ENCODE measurements at regions not wholly inside any gene's neighbourhood (a gene's known extent, or its start where the extent isn't known, plus 50 kb on each side); places are given as distances from the start of the nearest gene placed in this dataset.

DNA sequence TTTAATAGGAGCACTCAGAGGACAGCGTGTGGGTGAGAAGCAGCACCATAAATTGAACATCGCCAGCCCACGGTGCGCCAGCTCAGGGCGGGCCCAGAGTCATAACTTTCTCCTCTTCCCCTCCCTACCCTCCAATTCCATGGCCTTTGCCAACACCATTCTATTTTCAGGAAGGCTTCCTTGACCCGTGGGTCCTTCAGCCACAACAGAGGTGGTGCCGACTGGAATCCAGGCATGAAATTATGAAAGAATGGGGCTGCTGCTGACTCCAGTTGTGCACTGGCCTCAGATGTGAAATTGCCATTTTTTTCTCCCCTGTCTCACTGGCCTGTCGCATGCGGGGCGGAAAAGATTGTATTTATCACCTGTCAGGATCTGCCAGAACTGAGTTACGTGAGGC, 345.9 kb downstream of the MIAT start:
- DNase-seq (ENCODE audit: low read depth), result no peak
- TF ChIP-seq, protein P1, sequence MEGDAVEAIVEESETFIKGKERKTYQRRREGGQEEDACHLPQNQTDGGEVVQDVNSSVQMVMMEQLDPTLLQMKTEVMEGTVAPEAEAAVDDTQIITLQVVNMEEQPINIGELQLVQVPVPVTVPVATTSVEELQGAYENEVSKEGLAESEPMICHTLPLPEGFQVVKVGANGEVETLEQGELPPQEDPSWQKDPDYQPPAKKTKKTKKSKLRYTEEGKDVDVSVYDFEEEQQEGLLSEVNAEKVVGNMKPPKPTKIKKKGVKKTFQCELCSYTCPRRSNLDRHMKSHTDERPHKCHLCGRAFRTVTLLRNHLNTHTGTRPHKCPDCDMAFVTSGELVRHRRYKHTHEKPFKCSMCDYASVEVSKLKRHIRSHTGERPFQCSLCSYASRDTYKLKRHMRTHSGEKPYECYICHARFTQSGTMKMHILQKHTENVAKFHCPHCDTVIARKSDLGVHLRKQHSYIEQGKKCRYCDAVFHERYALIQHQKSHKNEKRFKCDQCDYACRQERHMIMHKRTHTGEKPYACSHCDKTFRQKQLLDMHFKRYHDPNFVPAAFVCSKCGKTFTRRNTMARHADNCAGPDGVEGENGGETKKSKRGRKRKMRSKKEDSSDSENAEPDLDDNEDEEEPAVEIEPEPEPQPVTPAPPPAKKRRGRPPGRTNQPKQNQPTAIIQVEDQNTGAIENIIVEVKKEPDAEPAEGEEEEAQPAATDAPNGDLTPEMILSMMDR (IDR thresholded peaks at IDR 0.05; ENCODE audit: insufficient read depth, low read depth, low read length), result no peak
- no peak overlapping the region for H3K4me3 ChIP-seq (ENCODE audit: low read depth, low read length)

DNA sequence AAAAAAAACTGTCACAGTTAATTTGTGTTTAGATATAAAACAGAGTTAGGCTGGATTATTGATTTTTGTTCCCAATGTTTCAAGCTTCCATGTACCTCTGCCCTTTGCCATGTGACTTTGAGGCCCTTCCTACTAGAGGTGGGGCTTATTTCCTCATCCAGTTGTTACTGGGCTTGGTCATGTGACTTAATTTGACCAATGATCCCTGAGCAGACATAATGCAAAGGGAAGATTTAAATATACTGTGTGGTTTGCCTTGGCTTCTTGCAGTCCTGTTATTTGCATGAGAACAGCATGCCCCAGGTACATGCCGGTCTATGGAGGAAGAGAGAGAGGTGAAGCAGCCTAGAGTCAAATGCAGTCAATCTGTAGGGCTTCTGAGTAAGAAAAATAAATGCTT, 347.0 kb downstream of the MIAT start:
- TF ChIP-seq, protein P1 (IDR thresholded peaks at IDR 0.05; ENCODE audit: insufficient read depth, low read depth, low read length), result no peak
- no peak overlapping the region for H3K4me3 ChIP-seq (ENCODE audit: low read depth, low read length)

DNA sequence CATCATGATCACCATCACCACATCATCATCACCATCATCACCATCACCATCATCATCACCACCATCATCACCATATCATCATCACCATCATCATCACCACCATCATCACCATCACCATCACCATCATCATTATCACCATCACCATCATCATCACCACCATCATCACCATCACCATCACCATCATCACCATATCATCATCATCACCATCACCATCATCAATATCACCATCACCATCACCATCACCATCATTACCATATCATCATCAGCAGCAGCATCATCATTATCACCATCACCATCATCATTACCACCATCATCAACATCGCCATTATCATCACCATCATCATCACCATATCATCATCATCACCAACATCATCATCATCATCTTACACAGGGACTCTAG, 351.1 kb downstream of the MIAT start:
- TF ChIP-seq, protein P1 (IDR thresholded peaks at IDR 0.05; ENCODE audit: insufficient read depth, low read depth, low read length), result no peak
- no peak overlapping the region for H3K4me3 ChIP-seq (ENCODE audit: low read depth, low read length)
- DNase-seq (ENCODE audit: low read depth), result no peak

More for the DNA sequence above, 347.0 kb downstream of the MIAT start:
- DNase-seq (ENCODE audit: low read depth), result no peak

DNA sequence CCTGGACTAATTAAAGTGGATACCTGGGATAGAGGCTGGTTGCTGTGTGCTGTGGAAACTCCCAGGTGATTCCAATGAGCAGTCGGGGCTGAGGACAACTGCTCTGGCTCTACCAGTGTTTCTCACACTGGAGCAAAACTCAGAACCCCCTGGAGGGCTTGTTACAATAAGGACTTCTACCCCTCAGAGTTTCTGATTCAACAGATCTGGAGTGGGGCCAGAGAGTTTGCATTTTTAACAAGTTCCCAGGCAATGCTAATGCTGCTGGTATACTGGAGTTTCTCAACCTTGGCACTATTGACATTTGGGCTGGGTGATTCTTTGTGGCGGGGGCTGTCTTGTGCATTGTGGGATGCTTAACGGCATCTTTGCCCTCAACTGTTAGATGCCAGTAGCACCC, 353.7 kb downstream of the MIAT start:
- no peak overlapping the region for H3K4me3 ChIP-seq (ENCODE audit: low read depth, low read length)
- no peak for DNase-seq (ENCODE audit: low read depth)
- TF ChIP-seq, protein P1 (IDR thresholded peaks at IDR 0.05; ENCODE audit: insufficient read depth, low read depth, low read length), result no peak

DNA sequence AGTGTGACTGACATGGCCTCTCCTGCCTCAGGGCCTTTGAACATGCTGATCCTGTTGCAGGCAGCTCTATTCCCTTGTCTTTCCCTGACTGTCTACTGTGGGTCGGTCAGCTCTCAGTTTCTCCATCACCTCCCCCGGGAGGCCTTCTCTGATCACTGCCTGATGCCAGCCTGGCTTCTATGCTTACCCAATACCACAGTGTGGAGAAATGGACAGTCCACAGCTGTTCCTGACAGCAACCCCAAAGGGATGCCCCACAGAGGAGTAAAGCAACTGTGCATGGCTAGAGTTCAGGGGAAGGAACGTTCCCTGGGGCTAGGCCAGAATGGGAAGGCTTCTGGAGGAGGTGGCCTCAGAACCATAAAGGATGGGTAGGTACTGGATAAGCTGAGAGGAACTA, 354.3 kb downstream of the MIAT start:
- TF ChIP-seq, protein P1 (IDR thresholded peaks at IDR 0.05; ENCODE audit: insufficient read depth, low read depth, low read length), result no peak
- no peak overlapping the region for H3K4me3 ChIP-seq (ENCODE audit: low read depth, low read length)
- no peak for DNase-seq (ENCODE audit: low read depth)

DNA sequence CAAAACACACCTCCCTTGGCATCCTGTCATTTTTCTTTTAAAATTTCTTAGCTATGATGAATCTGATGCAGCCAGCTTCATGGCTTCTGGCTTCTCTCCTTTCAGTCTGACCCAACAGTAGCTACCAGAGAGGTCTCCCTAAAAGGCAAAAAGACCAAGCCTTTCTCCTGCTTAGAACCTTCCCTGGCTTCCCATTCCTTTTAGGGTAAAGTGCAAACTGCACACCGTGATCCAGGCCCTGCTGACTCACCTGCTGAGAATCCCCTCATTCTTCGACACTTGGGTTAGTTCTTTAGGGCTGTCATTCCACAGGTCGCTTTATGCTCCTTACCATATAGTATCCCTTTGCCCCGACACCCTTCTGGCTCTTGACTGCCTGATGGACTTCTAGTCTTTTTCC, 362.4 kb downstream of the MIAT start:
- TF ChIP-seq, protein P1 (IDR thresholded peaks at IDR 0.05; ENCODE audit: insufficient read depth, low read depth, low read length), result no peak
- no peak for DNase-seq (ENCODE audit: low read depth)
- no peak overlapping the region for H3K4me3 ChIP-seq (ENCODE audit: low read depth, low read length)

DNA sequence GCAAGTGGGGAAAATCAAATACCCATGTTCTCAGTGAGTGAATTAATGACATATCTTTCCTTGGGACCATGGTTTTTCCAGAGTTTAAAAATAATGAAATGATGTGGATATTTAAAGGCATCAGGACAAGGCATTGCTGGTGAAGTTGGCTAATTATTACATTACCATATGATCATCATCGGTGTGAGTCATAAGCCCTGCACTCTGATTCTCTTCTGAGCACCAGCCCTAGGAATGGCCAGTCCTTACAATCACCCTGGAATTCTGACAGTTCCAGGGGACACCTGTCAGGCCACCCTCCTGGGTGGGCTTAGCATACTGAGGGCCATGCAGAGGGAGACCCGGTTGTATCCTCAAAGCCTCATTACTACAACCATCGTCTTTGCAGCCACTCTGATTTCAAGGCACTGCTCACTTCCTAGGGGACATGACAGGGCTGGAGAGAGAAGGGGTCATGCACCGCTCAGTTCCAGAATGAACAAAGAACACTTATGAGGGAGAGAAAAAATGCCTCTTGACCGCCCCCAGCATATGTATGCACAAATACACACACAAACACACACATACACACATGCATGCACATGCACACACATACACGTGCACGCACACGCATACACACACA, 365.0 kb downstream of the MIAT start:
- no peak overlapping the region for H3K4me3 ChIP-seq (ENCODE audit: low read depth, low read length)
- TF ChIP-seq, protein P1 (IDR thresholded peaks at IDR 0.05; ENCODE audit: insufficient read depth, low read depth, low read length), result no peak
- no peak for DNase-seq (ENCODE audit: low read depth)

All from fibroblast of villous mesenchyme (primary cell).